Mucosa of descending colon (tissue), 3 donors: ENCODE measurements at regions not wholly inside any gene's neighbourhood (a gene's known extent, or its start where the extent isn't known, plus 50 kb on each side); places are given as distances from the start of the nearest gene placed in this dataset.

ENCODE experiments used
- ATAC-seq: fragments of 200-7000 bp; cut with Tn5 transposase; one replicate; pipeline ENCODE4 v1.9.1; 2020; ENCODE audit warnings: mild to moderate bottlenecking, moderate library complexity
- DNase-seq, 3 donors: peaks; one replicate each; pipeline ENCODE4 v3.0.0-alpha.2; 2020
- H3K36me3 ChIP-seq: fragments of 200-600 bp; one replicate; pipeline ENCODE4 v1.8.0; 2021; ENCODE audit warnings: low read depth, mild to moderate bottlenecking
- H3K4me1 ChIP-seq: fragments of 200-600 bp; one replicate; pipeline ENCODE4 v1.8.0; 2021; ENCODE audit warnings: low read depth, mild to moderate bottlenecking
- H3K4me3 ChIP-seq: fragments of 200-600 bp; one replicate; pipeline ENCODE4 v1.8.0; 2021; ENCODE audit warnings: mild to moderate bottlenecking
- H3K9me3 ChIP-seq: fragments of 200-600 bp; one replicate; pipeline ENCODE4 v1.8.0; 2021; ENCODE audit warnings: mild to moderate bottlenecking
- intact Hi-C, 2 donors: fragments of 100-400 bp; cut with DNase I in 1 of 2; cut with micrococcal nuclease in 1 of 2; formaldehyde crosslinking; loops; one replicate each; pipeline versions ENCODE4 v1.11.0 to v1.11.1; 2022; cut with DNase I, micrococcal nuclease
- TF ChIP-seq, protein P1 (sequence below): fragments of 200-600 bp; IDR thresholded peaks from one replicate; pipeline ENCODE4 v1.8.0; 2022; ENCODE audit warnings: antibody characterized with exemption, mild to moderate bottlenecking
- donor health status: DM: no; HTN: no; CAD: no; lungs with moderate emphysema.
- donor health status: DM: no; HTN: no; CAD: no.
- donor health status: DM: no; HTN: yes; CAD: no.

DNA sequence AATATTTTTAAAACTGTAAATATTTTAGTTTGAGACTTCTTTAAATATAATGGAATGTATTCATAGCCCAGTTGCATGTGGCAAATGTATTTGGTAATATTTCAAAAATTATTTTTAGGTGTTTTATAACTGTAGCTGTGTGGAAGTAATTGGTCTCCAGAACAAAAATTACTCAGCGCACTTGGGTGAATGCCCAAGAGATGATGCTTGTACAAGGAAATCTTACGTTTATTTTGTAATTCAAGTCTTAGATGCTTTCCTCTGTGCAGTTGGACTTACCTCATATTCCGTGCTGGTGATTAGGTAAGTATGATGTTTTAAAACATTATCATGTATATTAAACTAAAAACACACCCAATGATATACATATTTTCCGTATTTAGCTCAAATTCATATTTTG, 76.7 kb upstream of the SLCO1B1 start:
- TF ChIP-seq, protein P1, sequence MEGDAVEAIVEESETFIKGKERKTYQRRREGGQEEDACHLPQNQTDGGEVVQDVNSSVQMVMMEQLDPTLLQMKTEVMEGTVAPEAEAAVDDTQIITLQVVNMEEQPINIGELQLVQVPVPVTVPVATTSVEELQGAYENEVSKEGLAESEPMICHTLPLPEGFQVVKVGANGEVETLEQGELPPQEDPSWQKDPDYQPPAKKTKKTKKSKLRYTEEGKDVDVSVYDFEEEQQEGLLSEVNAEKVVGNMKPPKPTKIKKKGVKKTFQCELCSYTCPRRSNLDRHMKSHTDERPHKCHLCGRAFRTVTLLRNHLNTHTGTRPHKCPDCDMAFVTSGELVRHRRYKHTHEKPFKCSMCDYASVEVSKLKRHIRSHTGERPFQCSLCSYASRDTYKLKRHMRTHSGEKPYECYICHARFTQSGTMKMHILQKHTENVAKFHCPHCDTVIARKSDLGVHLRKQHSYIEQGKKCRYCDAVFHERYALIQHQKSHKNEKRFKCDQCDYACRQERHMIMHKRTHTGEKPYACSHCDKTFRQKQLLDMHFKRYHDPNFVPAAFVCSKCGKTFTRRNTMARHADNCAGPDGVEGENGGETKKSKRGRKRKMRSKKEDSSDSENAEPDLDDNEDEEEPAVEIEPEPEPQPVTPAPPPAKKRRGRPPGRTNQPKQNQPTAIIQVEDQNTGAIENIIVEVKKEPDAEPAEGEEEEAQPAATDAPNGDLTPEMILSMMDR: no peak
- DNase-seq (no peak), ATAC-seq (no peak)
- no peaks in the 10 kb centered on the region for H3K36me3 ChIP-seq
- H3K4me3 ChIP-seq: no peak overlapping the region
- no peaks in the 10 kb centered on the region for H3K9me3 ChIP-seq
- intact Hi-C loops: no loop called here
- no peaks in the 10 kb centered on the region for H3K4me1 ChIP-seq

- no peak for ATAC-seq
- Histone ChIP-seq H3K4me3 (no peak overlapping the region), H3K9me3 (no peaks in the 10 kb centered on the region), H3K4me1 (no peaks in the 10 kb centered on the region), H3K36me3 (no peaks in the 10 kb centered on the region)
- intact Hi-C loops: no loop called here
- TF ChIP-seq, protein P1: no peak
- peak in 1 of 3 donors; percentile 12 for DNase-seq
Measured at GRCh38 chr12:21065845-21066244, 65.1 kb upstream of the SLCO1B1 start.

DNA sequence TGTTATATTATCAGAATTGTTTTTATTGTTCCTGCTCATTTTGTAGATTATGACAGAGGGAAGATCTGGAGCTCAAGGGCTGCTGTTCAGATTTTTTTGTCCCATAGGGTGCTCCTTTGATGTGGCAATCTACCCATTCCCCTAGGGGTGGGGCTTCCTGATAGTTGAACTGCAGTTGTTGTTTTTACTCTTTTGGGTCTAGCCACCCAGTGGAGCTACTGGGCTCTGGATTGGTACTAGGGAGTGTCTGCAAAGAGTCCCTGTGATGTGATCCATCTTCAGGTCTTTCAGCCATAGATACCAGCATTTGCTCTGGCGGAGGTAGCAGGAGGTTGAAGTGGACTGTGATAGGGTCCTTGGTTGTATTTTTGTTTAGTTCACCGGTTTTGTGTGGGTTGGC, 57.9 kb upstream of the SLCO1B1 start:
- DNase-seq (no peak), ATAC-seq (no peak)
- no peaks in the 10 kb centered on the region for H3K36me3 ChIP-seq
- no peaks in the 10 kb centered on the region for H3K9me3 ChIP-seq
- no peaks in the 10 kb centered on the region for H3K4me1 ChIP-seq
- intact Hi-C loops: no loop called here
- TF ChIP-seq, protein P1: no peak
- H3K4me3 ChIP-seq: no peak overlapping the region

GRCh38 chr12:21073822-21074460, 57.1 kb upstream of the SLCO1B1 start:
- DNase-seq (no peak), ATAC-seq (no peak)
- TF ChIP-seq, protein P1: no peak
- Histone ChIP-seq H3K4me1 (no peaks in the 10 kb centered on the region), H3K9me3 (no peaks in the 10 kb centered on the region), H3K36me3 (no peaks in the 10 kb centered on the region), H3K4me3 (no peak overlapping the region)
- intact Hi-C loops: no loop called here
